Breast epithelium (tissue), 4 donors: ENCODE measurements at regions not wholly inside any gene's neighbourhood (a gene's known extent, or its start where the extent isn't known, plus 50 kb on each side); places are given as distances from the start of the nearest gene placed in this dataset.
"Not testable (repeated sequence)": the region's sequence is repeated elsewhere in the genome, so short reads cannot be mapped to it uniquely, and the experiment has no call there.

Experiments used
- DNase-seq, 2 donors: peaks; one replicate each; pipeline ENCODE4 v3.0.0-alpha.2; 2019; ENCODE audit warnings: low spot score in 2 of 2
- H3K27ac ChIP-seq, 2 donors: fragments of 200-600 bp; sonication (generic) in 1 of 2; one replicate each; pipeline ENCODE4 v1.5.1; 2016 to 2019; ENCODE audit warnings: mild to moderate bottlenecking in 1 of 2
- H3K27me3 ChIP-seq, 2 donors: fragments of 200-600 bp; sonication (generic) in 1 of 2; one replicate each; pipeline versions ENCODE4 v1.5.1 to v1.6.0; 2017 to 2019; ENCODE audit warnings: control low read depth in 1 of 2, mild to moderate bottlenecking in 1 of 2
- H3K36me3 ChIP-seq: fragments of 200-600 bp; one replicate; pipeline ENCODE4 v1.5.1; 2019
- H3K4me1 ChIP-seq, 2 donors: fragments of 200-600 bp; sonication (generic); one replicate each; pipeline ENCODE4 v1.5.1; 2016 to 2019; ENCODE audit warnings: control low read depth in 1 of 2
- H3K4me3 ChIP-seq, 3 donors: fragments of 200-600 bp; sonication (generic); 1 replicate in 2 of 3; 2 replicates in 1 of 3; pipeline ENCODE4 v1.5.1; 2016 to 2019; ENCODE audit warnings: mild to moderate bottlenecking in 3 of 3, moderate library complexity in 2 of 3
- H3K9me3 ChIP-seq, 2 donors: fragments of 200-600 bp; sonication (generic) in 1 of 2; one replicate each; pipeline ENCODE4 v1.5.1; 2016 to 2019; ENCODE audit warnings: control low read depth in 1 of 2
- POLR2A ChIP-seq: fragments of 450-650 bp; IDR thresholded peaks from one replicate; pipeline ENCODE4 v1.6.1; 2016; ENCODE audit warnings: antibody characterized with exemption, mild to moderate bottlenecking, moderate library complexity
- POLR2AphosphoS5 ChIP-seq, 3 donors: sonication (generic); formaldehyde crosslinking; IDR thresholded peaks; one replicate each; pipeline ENCODE4 v1.6.1; 2017; ENCODE audit warnings: antibody characterized with exemption in 3 of 3
- intact Hi-C: fragments of 100-400 bp; cut with DNase I; formaldehyde crosslinking; loops from one replicate; pipeline ENCODE4 v1.15.1; 2023; ENCODE audit warnings: low total_unique reads
- TF ChIP-seq, protein P1 (sequence below), 3 donors: fragments of 450-650 bp; IDR thresholded peaks; one replicate each; pipeline ENCODE4 v1.5.1; 2016 to 2017; ENCODE audit warnings: antibody characterized with exemption in 3 of 3, mild to moderate bottlenecking in 3 of 3, moderate library complexity in 3 of 3

DNA sequence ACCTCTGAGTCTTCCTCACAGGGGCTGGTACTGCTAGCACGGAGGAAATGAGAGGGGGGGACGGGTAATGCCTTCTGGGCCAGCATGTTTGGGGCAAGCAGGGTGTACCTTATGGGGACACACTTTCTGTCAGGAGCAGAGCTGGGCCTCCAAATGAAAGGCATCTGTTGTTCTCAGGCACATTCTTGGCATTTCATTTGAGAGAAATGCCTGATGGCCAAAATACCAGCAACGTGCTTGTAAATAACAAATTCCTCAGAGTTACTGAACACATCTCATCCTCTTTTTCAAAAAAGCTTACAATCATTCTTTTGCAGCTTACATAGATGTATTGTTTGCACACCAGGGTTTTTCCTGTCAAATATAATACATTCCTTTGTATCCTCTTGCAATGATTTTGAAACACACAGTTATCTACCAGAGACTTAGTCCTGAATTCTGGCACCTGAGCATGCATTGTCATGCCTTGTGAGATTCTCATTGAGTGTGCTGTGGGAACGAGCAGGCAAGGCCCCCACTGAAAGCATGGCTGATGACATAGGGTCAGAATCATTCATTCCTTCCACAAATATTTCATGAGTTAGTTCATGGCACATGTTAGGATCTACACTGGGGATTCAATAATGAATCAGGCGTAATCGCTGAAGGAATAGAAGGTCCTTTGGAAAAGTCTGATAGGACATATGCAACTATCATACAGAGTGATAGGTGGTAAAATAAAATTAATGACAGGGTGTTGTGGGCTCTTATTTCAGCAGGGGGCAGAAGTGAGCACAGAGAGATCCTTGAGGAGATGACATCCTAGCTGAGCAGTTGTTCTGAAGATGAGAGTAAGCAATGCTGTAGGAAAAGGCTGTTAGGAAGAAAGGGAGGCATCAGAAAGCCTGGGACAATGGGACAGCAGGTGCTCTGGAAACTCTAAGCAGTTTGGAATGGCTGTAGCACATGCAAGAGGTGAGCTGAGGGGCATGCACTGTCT is 260.9 kb upstream of the TUT7 start:
- H3K27ac ChIP-seq, result peak overlapping the region in 1 of 2 donors; percentile 66
- H3K27me3 ChIP-seq, result no peaks in the 10 kb centered on the region
- H3K9me3 ChIP-seq, result no peaks in the 10 kb centered on the region
- no peaks in the 10 kb centered on the region for H3K36me3 ChIP-seq
- peak in 1 of 2 donors; percentile 57 for DNase-seq
- intact Hi-C loops, result no loop called here
- TF ChIP-seq, protein P1, sequence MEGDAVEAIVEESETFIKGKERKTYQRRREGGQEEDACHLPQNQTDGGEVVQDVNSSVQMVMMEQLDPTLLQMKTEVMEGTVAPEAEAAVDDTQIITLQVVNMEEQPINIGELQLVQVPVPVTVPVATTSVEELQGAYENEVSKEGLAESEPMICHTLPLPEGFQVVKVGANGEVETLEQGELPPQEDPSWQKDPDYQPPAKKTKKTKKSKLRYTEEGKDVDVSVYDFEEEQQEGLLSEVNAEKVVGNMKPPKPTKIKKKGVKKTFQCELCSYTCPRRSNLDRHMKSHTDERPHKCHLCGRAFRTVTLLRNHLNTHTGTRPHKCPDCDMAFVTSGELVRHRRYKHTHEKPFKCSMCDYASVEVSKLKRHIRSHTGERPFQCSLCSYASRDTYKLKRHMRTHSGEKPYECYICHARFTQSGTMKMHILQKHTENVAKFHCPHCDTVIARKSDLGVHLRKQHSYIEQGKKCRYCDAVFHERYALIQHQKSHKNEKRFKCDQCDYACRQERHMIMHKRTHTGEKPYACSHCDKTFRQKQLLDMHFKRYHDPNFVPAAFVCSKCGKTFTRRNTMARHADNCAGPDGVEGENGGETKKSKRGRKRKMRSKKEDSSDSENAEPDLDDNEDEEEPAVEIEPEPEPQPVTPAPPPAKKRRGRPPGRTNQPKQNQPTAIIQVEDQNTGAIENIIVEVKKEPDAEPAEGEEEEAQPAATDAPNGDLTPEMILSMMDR (IDR thresholded peaks at IDR 0.05), result peak in 1 of 3 donors; percentile 18
- no peak for TF ChIP-seq POLR2A
- TF ChIP-seq POLR2AphosphoS5 (IDR thresholded peaks at IDR 0.05), result peak in 1 of 3 donors; percentile 19
- no peak overlapping the region for H3K4me3 ChIP-seq
- H3K4me1 ChIP-seq, result no peaks in the 10 kb centered on the region

- DNase-seq, result no peak
- intact Hi-C loops, result no loop called here
- H3K27me3 ChIP-seq, result no peaks in the 10 kb centered on the region
- TF ChIP-seq POLR2A (no peak), POLR2AphosphoS5 (IDR thresholded peaks at IDR 0.05) (no peak)
- TF ChIP-seq, protein P1 (IDR thresholded peaks at IDR 0.05), result no peak
- no peaks in the 10 kb centered on the region for H3K9me3 ChIP-seq
- H3K36me3 ChIP-seq, result no peaks in the 10 kb centered on the region
- H3K27ac ChIP-seq, result no peak overlapping the region
- no peak overlapping the region for H3K4me3 ChIP-seq
- no peaks in the 10 kb centered on the region for H3K4me1 ChIP-seq
These were observed 259.7 kb upstream of the TUT7 start for GRCh38 chr9:86613943-86614342.

DNA sequence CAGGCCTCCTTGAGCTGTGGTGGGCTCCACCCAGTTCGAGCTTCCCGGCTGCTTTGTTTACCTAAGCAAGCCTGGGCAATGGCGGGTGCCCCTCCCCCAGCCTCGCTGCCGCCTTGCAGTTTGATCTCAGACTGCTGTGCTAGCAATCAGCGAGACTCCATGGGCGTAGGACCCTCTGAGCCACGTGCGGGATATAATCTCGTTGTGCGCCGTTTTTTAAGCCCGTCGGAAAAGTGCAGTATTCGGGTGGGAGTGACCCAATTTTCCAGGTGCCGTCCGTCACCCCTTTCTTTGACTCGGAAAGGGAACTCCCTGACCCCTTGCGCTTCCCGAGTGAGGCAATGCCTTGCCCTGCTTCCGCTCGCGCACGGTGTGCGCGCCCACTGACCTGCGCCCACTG is 257.3 kb upstream of the TUT7 start:
- H3K27ac ChIP-seq, intact Hi-C loops, H3K36me3 ChIP-seq, H3K27me3 ChIP-seq, H3K9me3 ChIP-seq, H3K4me3 ChIP-seq, DNase-seq, H3K4me1 ChIP-seq: not testable (repeated sequence)

- no peaks in the 10 kb centered on the region for H3K9me3 ChIP-seq
- intact Hi-C loops, result no loop called here
- H3K4me1 ChIP-seq, result peaks cover 0 to under 1% of the 10 kb centered on the region in 2 donors
- TF ChIP-seq POLR2A, result no peak
- TF ChIP-seq, protein P1 (IDR thresholded peaks at IDR 0.05), result no peak
- TF ChIP-seq POLR2AphosphoS5 (IDR thresholded peaks at IDR 0.05), result no peak
- DNase-seq, result no peak
- no peak overlapping the region for H3K27ac ChIP-seq
- no peak overlapping the region for H3K4me3 ChIP-seq
- no peaks in the 10 kb centered on the region for H3K27me3 ChIP-seq
- no peaks in the 10 kb centered on the region for H3K36me3 ChIP-seq
These were observed 251.1 kb upstream of the TUT7 start for GRCh38 chr9:86605303-86605702.

GRCh38 chr9:86604741-86605140 is 250.5 kb upstream of the TUT7 start:
- intact Hi-C loops, result no loop called here
- H3K36me3 ChIP-seq, result no peaks in the 10 kb centered on the region
- peaks cover 0 to 7% of the 10 kb centered on the region in 2 donors for H3K4me1 ChIP-seq
- no peaks in the 10 kb centered on the region for H3K27me3 ChIP-seq
- H3K4me3 ChIP-seq, result no peak overlapping the region
- H3K27ac ChIP-seq, result peak overlapping the region in 1 of 2 donors; percentile 44
- no peaks in the 10 kb centered on the region for H3K9me3 ChIP-seq
- TF ChIP-seq POLR2AphosphoS5 (IDR thresholded peaks at IDR 0.05) (no peak), POLR2A (no peak)
- TF ChIP-seq, protein P1 (IDR thresholded peaks at IDR 0.05), result no peak
- DNase-seq, result no peak
